GM12865 (cell line): ENCODE measurements at regions not wholly inside any gene's neighbourhood (a gene's known extent, or its start where the extent isn't known, plus 50 kb on each side); places are given as distances from the start of the nearest gene placed in this dataset.

Experiments used
- DNase-seq: peaks from one replicate; pipeline ENCODE4 v3.0.0; 2010; ENCODE audit warnings: low read depth
- H3K4me3 ChIP-seq: 2 replicates; pipeline ENCODE4 v1.5.1; 2011; ENCODE audit warnings: mild to moderate bottlenecking, low read depth, low read length, control low read depth
- CTCF ChIP-seq: IDR thresholded peaks from 2 replicates; pipeline ENCODE4 v1.5.1; 2011; ENCODE audit warnings: low read length, control low read depth, low read depth, inconsistent platforms; ENCODE audit not compliant: insufficient read depth; ENCODE audit errors: missing control alignments

GRCh38 chr7:125386211-125386610 is 456.6 kb upstream of the POT1 start:
- TF ChIP-seq CTCF: no peak
- no peak for DNase-seq
- no peak overlapping the region for H3K4me3 ChIP-seq

GRCh38 chr7:125383324-125383723 is 453.7 kb upstream of the POT1 start:
- no peak overlapping the region for H3K4me3 ChIP-seq
- TF ChIP-seq CTCF: no peak
- no peak for DNase-seq

GRCh38 chr7:125382401-125382800 is 452.8 kb upstream of the POT1 start:
- TF ChIP-seq CTCF: no peak
- H3K4me3 ChIP-seq: no peak overlapping the region
- DNase-seq: no peak

GRCh38 chr7:125375942-125376341 is 446.3 kb upstream of the POT1 start:
- no peak overlapping the region for H3K4me3 ChIP-seq
- no peak for DNase-seq
- TF ChIP-seq CTCF: no peak

GRCh38 chr7:125370502-125370901 is 440.9 kb upstream of the POT1 start:
- no peak overlapping the region for H3K4me3 ChIP-seq
- DNase-seq: no peak
- no peak for TF ChIP-seq CTCF

- TF ChIP-seq CTCF: no peak
- H3K4me3 ChIP-seq: no peak overlapping the region
- DNase-seq: no peak
Measured at GRCh38 chr7:125363873-125364272, 434.2 kb upstream of the POT1 start.

GRCh38 chr7:125358551-125359167 is 429.0 kb upstream of the POT1 start:
- no peak for DNase-seq
- no peak for TF ChIP-seq CTCF
- no peak overlapping the region for H3K4me3 ChIP-seq
